Hepatocyte (in vitro differentiated cells): ENCODE measurements at regions not wholly inside any gene's neighbourhood (a gene's known extent, or its start where the extent isn't known, plus 50 kb on each side); places are given as distances from the start of the nearest gene placed in this dataset.

Source experiments
- DNase-seq: peaks from one replicate; pipeline ENCODE4 v3.0.0-alpha.2; 2016; ENCODE audit warnings: low spot score
- H2AFZ ChIP-seq: fragments of 200-600 bp; sonication (generic); 2 replicates; pipeline ENCODE4 v1.6.0; 2016; ENCODE audit warnings: antibody characterized with exemption, mild to moderate bottlenecking
- H3K27ac ChIP-seq: fragments of 200-600 bp; sonication (generic); 2 replicates; pipeline ENCODE4 v1.5.1; 2016; ENCODE audit warnings: mild to moderate bottlenecking
- H3K27me3 ChIP-seq: fragments of 200-600 bp; sonication (generic); 2 replicates; pipeline ENCODE4 v1.6.1; 2016
- H3K36me3 ChIP-seq: fragments of 200-600 bp; sonication (generic); replicated peaks from 2 replicates; pipeline ENCODE4 v1.5.1; 2016; ENCODE audit warnings: low read depth; ENCODE audit not compliant: insufficient read depth
- H3K4me1 ChIP-seq: fragments of 200-600 bp; sonication (generic); 2 replicates; pipeline ENCODE4 v1.5.1; 2016; ENCODE audit warnings: mild to moderate bottlenecking, moderate library complexity; ENCODE audit not compliant: insufficient read depth
- H3K4me2 ChIP-seq: fragments of 200-600 bp; sonication (generic); 2 replicates; pipeline ENCODE4 v1.6.0; 2016
- H3K4me3 ChIP-seq: fragments of 200-600 bp; sonication (generic); 2 replicates; pipeline ENCODE4 v1.5.1; 2016; ENCODE audit warnings: mild to moderate bottlenecking
- H3K79me2 ChIP-seq: fragments of 200-600 bp; sonication (generic); 2 replicates; pipeline ENCODE4 v1.6.0; 2017; ENCODE audit warnings: mild to moderate bottlenecking
- H3K9me2 ChIP-seq: fragments of 200-600 bp; sonication (generic); replicated peaks from 2 replicates; pipeline ENCODE4 v1.6.0; 2017; ENCODE audit warnings: mild to moderate bottlenecking; ENCODE audit not compliant: insufficient read depth
- H3K9me3 ChIP-seq: fragments of 200-600 bp; sonication (generic); 2 replicates; pipeline ENCODE4 v1.5.1; 2016; ENCODE audit warnings: low read depth, mild to moderate bottlenecking
- H4K20me1 ChIP-seq: fragments of 200-600 bp; sonication (generic); 2 replicates; pipeline ENCODE4 v1.6.0; 2016; ENCODE audit warnings: mild to moderate bottlenecking; ENCODE audit not compliant: insufficient read depth, poor library complexity, severe bottlenecking
- CTCF ChIP-seq: fragments of 200-600 bp; sonication (generic); IDR thresholded peaks from 2 replicates; pipeline ENCODE4 v1.5.1; 2016; ENCODE audit warnings: antibody characterized with exemption, mild to moderate bottlenecking; ENCODE audit not compliant: poor library complexity
- EZH2 ChIP-seq: fragments of 200-600 bp; sonication (generic); IDR thresholded peaks from 2 replicates; pipeline ENCODE4 v1.6.1; 2016; ENCODE audit warnings: antibody characterized with exemption, mild to moderate bottlenecking, borderline replicate concordance
- EZH2phosphoT487 ChIP-seq: fragments of 200-600 bp; sonication (generic); IDR thresholded peaks from one replicate; pipeline ENCODE4 v1.6.1; 2018; ENCODE audit warnings: antibody characterized with exemption, mild to moderate bottlenecking, low read depth, moderate library complexity; ENCODE audit not compliant: unreplicated experiment, severe bottlenecking
- WGBS: methylation state at CpG from one replicate; pipeline ENCODE4 v1.1.6; 2016; ENCODE audit warnings: low lambda C conversion rate; ENCODE audit errors: missing lambda C conversion rate; 5-methylcytosine and 5-hydroxymethylcytosine counted together

- no peaks in the 10 kb centered on the region for H3K4me1 ChIP-seq
- H2AFZ ChIP-seq, result no peak overlapping the region
- H4K20me1 ChIP-seq, result no peaks in the 10 kb centered on the region
- H3K9me3 ChIP-seq, result no peaks in the 10 kb centered on the region
- H3K9me2 ChIP-seq, result no peaks in the 10 kb centered on the region
- H3K36me3 ChIP-seq, result no peaks in the 10 kb centered on the region
- no peak for TF ChIP-seq CTCF
- no peak for TF ChIP-seq EZH2phosphoT487
- TF ChIP-seq EZH2, result no peak
- H3K79me2 ChIP-seq, result no peaks in the 10 kb centered on the region
- H3K27me3 ChIP-seq, result no peaks in the 10 kb centered on the region
- H3K4me3 ChIP-seq, result no peak overlapping the region
- DNase-seq, result no peak
- no peak overlapping the region for H3K4me2 ChIP-seq
- H3K27ac ChIP-seq, result no peak overlapping the region
Measured at GRCh38 chr17:53588317-53588716, 234.4 kb upstream of the KIF2B start.

GRCh38 chr17:53574038-53574437 lies 248.7 kb upstream of the KIF2B start:
- H3K36me3 ChIP-seq, result no peaks in the 10 kb centered on the region
- no peak overlapping the region for H3K4me3 ChIP-seq
- H3K9me3 ChIP-seq, result no peaks in the 10 kb centered on the region
- no peak for DNase-seq
- no peaks in the 10 kb centered on the region for H3K79me2 ChIP-seq
- no peaks in the 10 kb centered on the region for H3K4me1 ChIP-seq
- H4K20me1 ChIP-seq, result no peaks in the 10 kb centered on the region
- 91% methylated on average over 2 of the region's 2 CpGs for WGBS
- H3K27ac ChIP-seq, result no peak overlapping the region
- no peaks in the 10 kb centered on the region for H3K9me2 ChIP-seq
- no peaks in the 10 kb centered on the region for H3K27me3 ChIP-seq
- H3K4me2 ChIP-seq, result no peak overlapping the region
- TF ChIP-seq EZH2phosphoT487 (no peak), EZH2 (no peak), CTCF (no peak)
- no peak overlapping the region for H2AFZ ChIP-seq

DNA sequence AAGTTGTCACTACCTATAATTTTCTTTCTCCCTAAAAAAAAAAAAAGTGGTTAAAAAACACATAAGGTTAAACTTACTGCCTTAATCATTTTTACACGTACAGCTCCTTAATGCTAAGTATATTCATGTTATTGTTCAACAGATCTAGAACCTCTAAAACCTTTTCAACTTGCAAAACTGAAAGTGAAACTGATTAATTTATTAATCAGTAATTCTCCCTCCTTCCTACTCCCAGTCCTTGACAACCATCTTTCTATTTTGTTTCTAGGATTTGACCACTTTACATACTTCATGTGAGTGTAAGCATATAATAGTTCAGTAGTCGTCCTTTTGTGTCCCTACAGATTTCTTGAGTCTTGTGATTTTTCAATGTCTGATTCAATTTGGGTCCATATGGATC lies 251.4 kb upstream of the KIF2B start:
- Histone ChIP-seq H3K4me3 (no peak overlapping the region), H3K9me2 (no peaks in the 10 kb centered on the region), H2AFZ (no peak overlapping the region), H3K4me1 (no peaks in the 10 kb centered on the region), H3K79me2 (no peaks in the 10 kb centered on the region), H3K4me2 (no peak overlapping the region), H3K27ac (no peak overlapping the region), H3K27me3 (no peaks in the 10 kb centered on the region), H4K20me1 (no peaks in the 10 kb centered on the region), H3K36me3 (no peaks in the 10 kb centered on the region), H3K9me3 (no peaks in the 10 kb centered on the region)
- WGBS, result 76% methylated on average over 2 of the region's 2 CpGs
- no peak for DNase-seq
- TF ChIP-seq EZH2 (no peak), CTCF (no peak), EZH2phosphoT487 (no peak)

DNA sequence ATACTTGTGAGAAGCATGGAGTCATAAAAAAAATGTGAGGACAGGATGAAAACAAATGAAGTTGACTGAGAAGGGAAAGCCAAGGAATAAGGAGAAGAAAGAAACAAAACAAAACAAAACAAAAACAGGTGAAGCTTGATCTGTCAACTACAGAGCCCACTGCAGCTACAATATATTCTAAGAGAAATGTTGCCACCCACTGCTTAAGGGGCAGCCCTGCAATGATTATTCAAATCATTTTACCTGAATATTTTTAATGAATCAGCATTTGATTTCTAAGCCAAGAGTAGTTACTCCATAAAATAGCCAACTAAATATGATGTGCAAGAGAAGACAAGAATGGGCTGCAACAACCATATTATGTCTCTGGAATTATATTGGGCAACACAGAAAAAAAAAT lies 252.0 kb upstream of the KIF2B start:
- Histone ChIP-seq H3K27ac (no peak overlapping the region), H3K79me2 (no peaks in the 10 kb centered on the region), H3K4me3 (no peak overlapping the region), H3K9me2 (no peaks in the 10 kb centered on the region), H4K20me1 (no peaks in the 10 kb centered on the region), H2AFZ (no peak overlapping the region), H3K27me3 (no peaks in the 10 kb centered on the region), H3K4me2 (no peak overlapping the region), H3K9me3 (no peaks in the 10 kb centered on the region), H3K4me1 (no peaks in the 10 kb centered on the region), H3K36me3 (no peaks in the 10 kb centered on the region)
- TF ChIP-seq CTCF (peak; percentile 19), EZH2phosphoT487 (no peak)
- no peak for DNase-seq
